ENCODE measurements at regions not wholly inside any gene's neighbourhood (a gene's known extent, or its start where the extent isn't known, plus 50 kb on each side); places are given as distances from the start of the nearest gene placed in this dataset.

- no peak for TF ChIP-seq CTCF (conservative IDR thresholded peaks at IDR 0.05; ENCODE audit: low read depth, low read length)
- no peak for TF ChIP-seq EZH2 (IDR thresholded peaks at IDR 0.05; ENCODE audit: low read length, unreplicated experiment)
- no peak for TF ChIP-seq EZH2phosphoT487 (IDR thresholded peaks at IDR 0.05; ENCODE audit: borderline replicate concordance, low read length)
Observed at GRCh38 chr5:125541085-125541484, 794.6 kb upstream of the ZNF608 start.
